ENCODE measurements at regions not wholly inside any gene's neighbourhood (a gene's known extent, or its start where the extent isn't known, plus 50 kb on each side); places are given as distances from the start of the nearest gene placed in this dataset.
A peak's percentile ranks its signal among the peaks of the same experiment; 100 is the strongest.
"Not testable (repeated sequence)": the region's sequence is repeated elsewhere in the genome, so short reads cannot be mapped to it uniquely, and the experiment has no call there.

GRCh38 chr6:25124216-25124715, 154.9 kb upstream of the CARMIL1 start:
- no peak for DNase-seq (ENCODE audit: low read depth)

- DNase-seq (ENCODE audit: low read depth), result no peak
Measured at GRCh38 chr6:25125736-25126135, 153.4 kb upstream of the CARMIL1 start.

- no peak for DNase-seq (ENCODE audit: low read depth)
Measured at GRCh38 chr6:25127076-25127837, 151.9 kb upstream of the CARMIL1 start.

- no peak for DNase-seq (ENCODE audit: low read depth)
Measured at GRCh38 chr6:25130518-25130917, 148.7 kb upstream of the CARMIL1 start.

GRCh38 chr6:25132934-25133333, 146.2 kb upstream of the CARMIL1 start:
- DNase-seq (ENCODE audit: low read depth), result no peak

GRCh38 chr6:25133568-25133967, 145.6 kb upstream of the CARMIL1 start:
- no peak for DNase-seq (ENCODE audit: low read depth)

- peak; percentile 17 for DNase-seq (ENCODE audit: low read depth)
Measured at GRCh38 chr6:25136854-25137253, 142.3 kb upstream of the CARMIL1 start.

GRCh38 chr6:25137480-25137879, 141.7 kb upstream of the CARMIL1 start:
- no peak for DNase-seq (ENCODE audit: low read depth)

- no peak for DNase-seq (ENCODE audit: low read depth)
Measured at GRCh38 chr6:25137916-25138232, 141.3 kb upstream of the CARMIL1 start.

GRCh38 chr6:25138233-25138933, 140.8 kb upstream of the CARMIL1 start:
- DNase-seq (ENCODE audit: low read depth), result peak; percentile 82

GRCh38 chr6:25138934-25139415, 140.2 kb upstream of the CARMIL1 start:
- DNase-seq (ENCODE audit: low read depth), result peak; percentile 28

GRCh38 chr6:25139608-25140007, 139.6 kb upstream of the CARMIL1 start:
- DNase-seq (ENCODE audit: low read depth), result not testable (repeated sequence)

- DNase-seq (ENCODE audit: low read depth), result no peak
Measured at GRCh38 chr6:25142506-25142905, 136.7 kb upstream of the CARMIL1 start.

- no peak for DNase-seq (ENCODE audit: low read depth)
Measured at GRCh38 chr6:25144919-25145318, 134.3 kb upstream of the CARMIL1 start.

GRCh38 chr6:25147223-25147622, 132.0 kb upstream of the CARMIL1 start:
- DNase-seq (ENCODE audit: low read depth), result no peak

GRCh38 chr6:25150031-25150430, 129.1 kb upstream of the CARMIL1 start:
- DNase-seq (ENCODE audit: low read depth), result peak; percentile 29

GRCh38 chr6:25150863-25151262, 128.3 kb upstream of the CARMIL1 start:
- DNase-seq (ENCODE audit: low read depth), result no peak

- no peak for DNase-seq (ENCODE audit: low read depth)
Measured at GRCh38 chr6:25153079-25153478, 126.1 kb upstream of the CARMIL1 start.

- no peak for DNase-seq (ENCODE audit: low read depth)
Measured at GRCh38 chr6:25154034-25154596, 125.1 kb upstream of the CARMIL1 start.

- no peak for DNase-seq (ENCODE audit: low read depth)
Measured at GRCh38 chr6:25155211-25155610, 124.0 kb upstream of the CARMIL1 start.

GRCh38 chr6:25156123-25156522, 123.1 kb upstream of the CARMIL1 start:
- DNase-seq (ENCODE audit: low read depth), result peak; percentile 22

- DNase-seq (ENCODE audit: low read depth), result no peak
Measured at GRCh38 chr6:25157183-25157582, 122.0 kb upstream of the CARMIL1 start.

GRCh38 chr6:25157842-25158241, 121.3 kb upstream of the CARMIL1 start:
- no peak for DNase-seq (ENCODE audit: low read depth)

Measured in iris pigment epithelial cell (primary cell).